HEK293 (cell line): ENCODE measurements at regions not wholly inside any gene's neighbourhood (a gene's known extent, or its start where the extent isn't known, plus 50 kb on each side); places are given as distances from the start of the nearest gene placed in this dataset.

Source experiments
- CTCF ChIA-PET: fragments of 350-600 bp; formaldehyde crosslinking; extraction: SDS; loops from one replicate; lab custom pipeline; 2021; ENCODE audit warnings: antibody characterized with exemption; lab: Yijun Ruan, JAX
- POLR2A ChIA-PET: fragments of 300-600 bp; formaldehyde crosslinking; extraction: SDS; loops from one replicate; lab custom pipeline; 2020; ENCODE audit warnings: antibody characterized with exemption, inconsistent platforms; lab: Yijun Ruan, JAX
- H3K27ac ChIP-seq: fragments of 200-500 bp; sonication (Bioruptor generic); 2 replicates; pipeline ENCODE4 v1.5.1; 2014; ENCODE audit warnings: low read depth, low read length, control low read depth, inconsistent platforms; ENCODE audit errors: extremely low read depth
- H3K36me3 ChIP-seq, 2 experiments: fragments of 200-500 bp in 1 of 2; sonication (Bioruptor generic) in 1 of 2; 1 replicate in 1 of 2; 2 replicates in 1 of 2; pipeline ENCODE4 v1.5.1; 2014 to 2017; ENCODE audit warnings: inconsistent platforms in 2 of 2, low read length in 2 of 2; ENCODE audit not compliant: control insufficient read depth in 2 of 2, insufficient read depth in 1 of 2
- H3K4me1 ChIP-seq: fragments of 200-500 bp; sonication (Bioruptor generic); 2 replicates; pipeline ENCODE4 v1.5.1; 2014; ENCODE audit warnings: mild to moderate bottlenecking, low read length, inconsistent platforms; ENCODE audit not compliant: control insufficient read depth, insufficient read depth
- H3K4me3 ChIP-seq: 2 replicates; pipeline ENCODE4 v1.5.1; 2011; ENCODE audit warnings: low read depth, mild to moderate bottlenecking, control low read depth, low read length, moderate library complexity
- H3K9me3 ChIP-seq: fragments of 200-500 bp; sonication (Bioruptor generic); 2 replicates; pipeline ENCODE4 v1.5.1; 2014; ENCODE audit warnings: low read depth, low read length, inconsistent platforms; ENCODE audit not compliant: control insufficient read depth, insufficient read depth
- EGR2 ChIP-seq: fragments of 450-650 bp; formaldehyde crosslinking; IDR thresholded peaks from 2 replicates; pipeline ENCODE4 v1.5.1; 2016; ENCODE audit warnings: low read depth, missing biosample characterization, missing genetic modification characterization
- KLF10 ChIP-seq: fragments of 450-650 bp; IDR thresholded peaks from 2 replicates; pipeline ENCODE4 v1.5.1; 2018; ENCODE audit warnings: missing biosample characterization, mild to moderate bottlenecking, missing genetic modification characterization
- REPIN1 ChIP-seq: fragments of 450-650 bp; formaldehyde crosslinking; IDR thresholded peaks from 2 replicates; pipeline ENCODE4 v1.5.1; 2017; ENCODE audit warnings: missing biosample characterization, missing genetic modification characterization, low read depth
- SCRT1 ChIP-seq: fragments of 450-650 bp; formaldehyde crosslinking; IDR thresholded peaks from 2 replicates; pipeline ENCODE4 v1.5.1; 2016; ENCODE audit warnings: missing biosample characterization, missing genetic modification characterization, borderline replicate concordance
- ZFHX2 ChIP-seq: fragments of 450-650 bp; formaldehyde crosslinking; conservative IDR thresholded peaks from 2 replicates; pipeline ENCODE4 v1.5.1; 2016; ENCODE audit warnings: missing biosample characterization, missing genetic modification characterization
- ZIC2 ChIP-seq: fragments of 450-650 bp; formaldehyde crosslinking; IDR thresholded peaks from 2 replicates; pipeline ENCODE4 v1.5.1; 2016; ENCODE audit warnings: missing biosample characterization, missing genetic modification characterization
- ZNF202 ChIP-seq: fragments of 450-650 bp; formaldehyde crosslinking; IDR thresholded peaks from 2 replicates; pipeline ENCODE4 v1.5.1; 2016; ENCODE audit warnings: missing biosample characterization, missing genetic modification characterization, borderline replicate concordance
- ZNF223 ChIP-seq: fragments of 450-650 bp; formaldehyde crosslinking; IDR thresholded peaks from 2 replicates; pipeline ENCODE4 v1.5.1; 2016; ENCODE audit warnings: missing biosample characterization, missing genetic modification characterization
- ZNF302 ChIP-seq: fragments of 450-650 bp; formaldehyde crosslinking; IDR thresholded peaks from 2 replicates; pipeline ENCODE4 v1.5.1; 2016; ENCODE audit warnings: missing biosample characterization, missing genetic modification characterization, low read depth
- ZNF335 ChIP-seq: fragments of 450-650 bp; formaldehyde crosslinking; conservative IDR thresholded peaks from 2 replicates; pipeline ENCODE4 v1.5.1; 2016; ENCODE audit warnings: missing biosample characterization, missing genetic modification characterization
- ZNF398 ChIP-seq: fragments of 450-650 bp; formaldehyde crosslinking; IDR thresholded peaks from 2 replicates; pipeline ENCODE4 v1.5.1; 2017; ENCODE audit warnings: missing biosample characterization, missing genetic modification characterization
- ZNF423 ChIP-seq: fragments of 450-650 bp; formaldehyde crosslinking; IDR thresholded peaks from 2 replicates; pipeline ENCODE4 v1.5.1; 2016; ENCODE audit warnings: missing biosample characterization, missing genetic modification characterization
- ZNF610 ChIP-seq: fragments of 450-650 bp; formaldehyde crosslinking; IDR thresholded peaks from 2 replicates; pipeline ENCODE4 v1.5.1; 2016; ENCODE audit warnings: missing biosample characterization, missing genetic modification characterization, borderline replicate concordance
- ZNF692 ChIP-seq: fragments of 450-650 bp; formaldehyde crosslinking; IDR thresholded peaks from 2 replicates; pipeline ENCODE4 v1.5.1; 2016; ENCODE audit warnings: missing biosample characterization, missing genetic modification characterization
- ZNF701 ChIP-seq: fragments of 450-650 bp; formaldehyde crosslinking; IDR thresholded peaks from 2 replicates; pipeline ENCODE4 v1.5.1; 2016; ENCODE audit warnings: missing biosample characterization, missing genetic modification characterization
- TF ChIP-seq, protein P1 (sequence below): fragments of 450-650 bp; formaldehyde crosslinking; IDR thresholded peaks from 2 replicates; pipeline ENCODE4 v1.5.1; 2016; ENCODE audit warnings: missing biosample characterization, missing genetic modification characterization
- TF ChIP-seq, protein P2 (sequence below): fragments of 450-650 bp; formaldehyde crosslinking; IDR thresholded peaks from 2 replicates; pipeline ENCODE4 v1.5.0; 2017; ENCODE audit warnings: missing biosample characterization, missing genetic modification characterization, borderline replicate concordance
- TF ChIP-seq, protein P3 (sequence below): fragments of 450-650 bp; formaldehyde crosslinking; IDR thresholded peaks from 2 replicates; pipeline ENCODE4 v1.5.1; 2016; ENCODE audit warnings: missing biosample characterization, missing genetic modification characterization

DNA sequence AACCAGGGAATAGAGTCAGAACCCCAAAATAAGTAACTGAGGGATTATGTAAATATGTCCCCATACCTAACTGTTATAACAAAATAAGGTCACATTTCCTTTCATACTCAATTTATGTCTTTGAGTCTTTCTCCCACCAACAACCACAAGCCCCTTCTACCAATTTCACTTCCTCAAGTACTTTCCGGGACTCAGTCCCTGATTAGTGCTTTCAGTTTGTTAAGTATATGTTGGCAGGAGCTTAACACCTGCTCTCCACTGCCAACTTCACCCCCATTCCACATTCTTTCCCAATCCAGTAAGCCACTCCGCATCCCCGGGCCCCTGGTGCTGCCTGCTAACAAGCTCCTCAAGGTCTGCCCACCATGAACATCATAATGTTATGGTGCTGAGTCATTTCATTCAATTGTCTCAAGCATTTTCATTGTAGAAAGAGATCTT is 71.3 kb upstream of the SPRY1 start:
- TF ChIP-seq ZIC2 (tag by site-specific recombination) (no peak), ZNF398 (no peak), ZNF223 (tag by site-specific recombination) (no peak), KLF10 (tag by site-specific recombination) (no peak), ZNF302 (tag by site-specific recombination) (no peak), ZNF701 (tag by site-specific recombination) (no peak), REPIN1 (tag by site-specific recombination) (no peak), ZNF202 (tag by site-specific recombination) (no peak)
- TF ChIP-seq, protein P1, sequence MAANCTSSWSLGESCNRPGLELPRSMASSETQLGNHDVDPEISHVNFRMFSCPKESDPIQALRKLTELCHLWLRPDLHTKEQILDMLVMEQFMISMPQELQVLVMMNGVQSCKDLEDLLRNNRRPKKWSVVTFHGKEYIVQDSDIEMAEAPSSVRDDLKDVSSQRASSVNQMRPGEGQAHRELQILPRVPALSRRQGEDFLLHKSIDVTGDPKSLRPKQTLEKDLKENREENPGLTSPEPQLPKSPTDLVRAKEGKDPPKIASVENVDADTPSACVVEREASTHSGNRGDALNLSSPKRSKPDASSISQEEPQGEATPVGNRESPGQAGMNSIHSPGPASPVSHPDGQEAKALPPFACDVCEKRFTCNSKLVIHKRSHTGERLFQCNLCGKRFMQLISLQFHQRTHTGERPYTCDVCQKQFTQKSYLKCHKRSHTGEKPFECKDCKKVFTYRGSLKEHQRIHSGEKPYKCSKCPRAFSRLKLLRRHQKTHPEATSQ (tag by site-specific recombination): no peak
- TF ChIP-seq, protein P2, sequence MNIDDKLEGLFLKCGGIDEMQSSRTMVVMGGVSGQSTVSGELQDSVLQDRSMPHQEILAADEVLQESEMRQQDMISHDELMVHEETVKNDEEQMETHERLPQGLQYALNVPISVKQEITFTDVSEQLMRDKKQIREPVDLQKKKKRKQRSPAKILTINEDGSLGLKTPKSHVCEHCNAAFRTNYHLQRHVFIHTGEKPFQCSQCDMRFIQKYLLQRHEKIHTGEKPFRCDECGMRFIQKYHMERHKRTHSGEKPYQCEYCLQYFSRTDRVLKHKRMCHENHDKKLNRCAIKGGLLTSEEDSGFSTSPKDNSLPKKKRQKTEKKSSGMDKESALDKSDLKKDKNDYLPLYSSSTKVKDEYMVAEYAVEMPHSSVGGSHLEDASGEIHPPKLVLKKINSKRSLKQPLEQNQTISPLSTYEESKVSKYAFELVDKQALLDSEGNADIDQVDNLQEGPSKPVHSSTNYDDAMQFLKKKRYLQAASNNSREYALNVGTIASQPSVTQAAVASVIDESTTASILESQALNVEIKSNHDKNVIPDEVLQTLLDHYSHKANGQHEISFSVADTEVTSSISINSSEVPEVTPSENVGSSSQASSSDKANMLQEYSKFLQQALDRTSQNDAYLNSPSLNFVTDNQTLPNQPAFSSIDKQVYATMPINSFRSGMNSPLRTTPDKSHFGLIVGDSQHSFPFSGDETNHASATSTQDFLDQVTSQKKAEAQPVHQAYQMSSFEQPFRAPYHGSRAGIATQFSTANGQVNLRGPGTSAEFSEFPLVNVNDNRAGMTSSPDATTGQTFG (tag by site-specific recombination): no peak
- TF ChIP-seq, protein P3, sequence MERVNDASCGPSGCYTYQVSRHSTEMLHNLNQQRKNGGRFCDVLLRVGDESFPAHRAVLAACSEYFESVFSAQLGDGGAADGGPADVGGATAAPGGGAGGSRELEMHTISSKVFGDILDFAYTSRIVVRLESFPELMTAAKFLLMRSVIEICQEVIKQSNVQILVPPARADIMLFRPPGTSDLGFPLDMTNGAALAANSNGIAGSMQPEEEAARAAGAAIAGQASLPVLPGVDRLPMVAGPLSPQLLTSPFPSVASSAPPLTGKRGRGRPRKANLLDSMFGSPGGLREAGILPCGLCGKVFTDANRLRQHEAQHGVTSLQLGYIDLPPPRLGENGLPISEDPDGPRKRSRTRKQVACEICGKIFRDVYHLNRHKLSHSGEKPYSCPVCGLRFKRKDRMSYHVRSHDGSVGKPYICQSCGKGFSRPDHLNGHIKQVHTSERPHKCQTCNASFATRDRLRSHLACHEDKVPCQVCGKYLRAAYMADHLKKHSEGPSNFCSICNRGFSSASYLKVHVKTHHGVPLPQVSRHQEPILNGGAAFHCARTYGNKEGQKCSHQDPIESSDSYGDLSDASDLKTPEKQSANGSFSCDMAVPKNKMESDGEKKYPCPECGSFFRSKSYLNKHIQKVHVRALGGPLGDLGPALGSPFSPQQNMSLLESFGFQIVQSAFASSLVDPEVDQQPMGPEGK (tag by site-specific recombination): no peak
- Histone ChIP-seq H3K4me3 (no peak overlapping the region), H3K4me1 (no peaks in the 10 kb centered on the region), H3K36me3 (no peaks in the 10 kb centered on the region), H3K9me3 (no peaks in the 10 kb centered on the region), H3K27ac (no peak overlapping the region)
- CTCF ChIA-PET: no interaction called here
- POLR2A ChIA-PET: no interaction called here

DNA sequence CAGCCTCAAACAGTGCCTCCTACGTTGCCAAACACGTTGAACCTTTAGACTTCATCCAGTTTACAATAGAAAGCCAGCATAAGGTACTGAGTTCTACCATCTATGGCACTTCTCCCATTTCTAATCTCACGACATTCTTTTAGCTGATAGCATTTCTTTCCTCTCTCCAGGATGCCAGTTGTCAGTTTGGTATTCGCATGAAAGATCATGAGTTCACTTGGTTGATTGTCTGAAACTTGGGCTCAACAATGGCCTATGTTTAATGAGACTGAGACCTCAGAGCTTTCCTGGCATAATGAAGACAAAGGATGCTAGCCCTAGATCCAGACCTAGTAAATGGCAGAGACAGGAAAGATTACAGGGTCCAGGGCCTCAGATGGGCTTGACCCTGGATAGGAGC is 69.2 kb upstream of the SPRY1 start:
- no peak overlapping the region for H3K27ac ChIP-seq
- POLR2A ChIA-PET: no interaction called here
- CTCF ChIA-PET: no interaction called here

DNA sequence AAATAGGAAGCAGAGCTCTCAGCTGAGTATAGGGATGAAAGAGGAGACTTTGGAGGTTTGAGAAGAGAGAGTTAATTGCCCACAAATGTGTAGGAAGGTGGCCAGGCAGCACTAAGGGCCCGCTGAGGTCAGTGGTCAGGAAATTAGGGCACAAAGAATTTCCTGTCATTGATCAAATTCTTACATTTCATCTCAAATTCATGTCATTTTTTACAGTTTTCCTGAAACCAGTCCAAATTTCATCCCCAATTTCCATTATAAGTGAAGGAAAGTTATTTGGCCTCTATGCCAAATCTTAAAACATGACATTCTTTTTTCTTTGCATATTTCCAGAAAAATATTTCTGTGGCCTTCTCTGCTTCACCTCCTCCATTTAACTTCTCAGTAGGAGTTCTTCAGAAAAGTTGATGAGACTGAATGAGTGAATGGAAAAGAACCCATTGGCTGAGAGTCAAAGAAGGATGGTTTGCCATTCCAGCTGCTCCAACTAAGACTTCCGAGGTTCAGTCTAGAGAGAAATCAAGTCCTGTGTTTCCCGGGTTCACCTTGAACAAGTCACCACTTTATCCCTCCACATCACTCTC is 68.7 kb upstream of the SPRY1 start:
- Histone ChIP-seq H3K9me3 (no peaks in the 10 kb centered on the region), H3K36me3 (no peaks in the 10 kb centered on the region), H3K27ac (no peak overlapping the region), H3K4me3 (no peak overlapping the region), H3K4me1 (no peaks in the 10 kb centered on the region)
- CTCF ChIA-PET: no interaction called here
- POLR2A ChIA-PET: no interaction called here
- TF ChIP-seq ZNF692 (tag by site-specific recombination) (no peak), SCRT1 (tag by site-specific recombination) (no peak), ZNF423 (tag by site-specific recombination) (no peak), ZNF335 (no peak)

More for the DNA sequence above, 69.2 kb upstream of the SPRY1 start:
- TF ChIP-seq EGR2 (tag by site-specific recombination): no peak
- no peak for TF ChIP-seq ZFHX2
- TF ChIP-seq ZNF610: no peak
- H3K4me3 ChIP-seq: no peak overlapping the region
- H3K36me3 ChIP-seq: no peaks in the 10 kb centered on the region
- no peaks in the 10 kb centered on the region for H3K4me1 ChIP-seq
- H3K9me3 ChIP-seq: no peaks in the 10 kb centered on the region
